ENCODE measurements at regions not wholly inside any gene's neighbourhood (a gene's known extent, or its start where the extent isn't known, plus 50 kb on each side); places are given as distances from the start of the nearest gene placed in this dataset.

DNA sequence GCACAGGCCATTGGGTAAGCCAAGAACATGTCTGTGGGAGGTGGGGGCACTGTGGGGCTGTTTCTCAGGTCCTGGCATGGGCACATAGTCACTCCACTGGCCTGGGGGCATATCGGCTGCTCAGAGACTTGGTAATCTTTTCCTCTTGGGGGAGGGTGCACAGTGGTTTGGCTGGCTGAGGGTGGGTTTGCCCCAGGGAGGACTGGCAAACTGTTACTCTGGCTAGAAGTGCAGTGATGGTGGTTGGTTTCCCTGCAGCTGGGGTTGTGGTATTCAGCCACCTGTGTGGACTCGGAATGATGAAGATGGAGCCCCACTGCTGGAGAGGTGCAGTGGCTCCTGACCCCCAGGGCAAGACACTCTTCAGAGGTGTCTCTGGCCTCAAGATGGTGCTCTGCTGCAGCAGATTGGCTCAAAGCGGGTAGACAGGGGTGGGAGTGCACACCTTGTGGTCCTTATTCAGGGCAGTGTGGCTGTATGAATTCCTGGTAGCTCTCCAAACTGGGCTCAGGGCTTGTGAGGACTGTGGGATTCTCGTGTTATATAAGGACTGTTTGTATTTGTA, 74.1 kb upstream of the DDHD1 start:
- no peak overlapping the region for H4K91ac ChIP-seq (ENCODE audit: low read depth, low read length)
- no peak overlapping the region for H2BK120ac ChIP-seq (ENCODE audit: insufficient read depth, low read length, poor library complexity)
- H3K79me2 ChIP-seq (ENCODE audit: control insufficient read depth, insufficient read depth, low read length, poor library complexity), result no peaks in the 10 kb centered on the region
- H3K4me1 ChIP-seq (ENCODE audit: control insufficient read depth in 1 of 2, insufficient read depth in 2 of 2, low read length in 2 of 2), result no peaks in the 10 kb centered on the region
- H3K9ac ChIP-seq (ENCODE audit: low read length), result no peak overlapping the region
- no CpG with 5 or more reads among the region's 4 CpGs for WGBS (ENCODE audit: extremely low coverage, insufficient coverage, insufficient read length)
- no peaks in the 10 kb centered on the region for H3K36me3 ChIP-seq (ENCODE audit: control insufficient read depth in 1 of 2, insufficient read depth in 2 of 2, low read length in 2 of 2)
- no peak overlapping the region for H4K8ac ChIP-seq (ENCODE audit: low read depth, low read length)
- no peak overlapping the region for H3K4ac ChIP-seq (ENCODE audit: low read depth, low read length)
- no peak overlapping the region for H3K27ac ChIP-seq (ENCODE audit: low read depth, low read length)
- H2BK5ac ChIP-seq (ENCODE audit: low read depth, low read length, poor library complexity), result no peak overlapping the region
- peak overlapping the region; percentile 28 for H3K4me3 ChIP-seq (ENCODE audit: low read depth, low read length)
- H3K9me3 ChIP-seq (ENCODE audit: insufficient read depth, low read depth, low read length), result no peaks in the 10 kb centered on the region
- H4K12ac ChIP-seq (ENCODE audit: low read depth, low read length), result no peak overlapping the region
- no peaks in the 10 kb centered on the region for H3K79me1 ChIP-seq (ENCODE audit: low read length)
- H2AK5ac ChIP-seq (ENCODE audit: low read length), result no peak overlapping the region
- H2AFZ ChIP-seq (ENCODE audit: insufficient read depth, low read length, poor library complexity), result no peak overlapping the region
- no peak overlapping the region for H3K23ac ChIP-seq (ENCODE audit: low read length)
- no peak overlapping the region for H3K14ac ChIP-seq (ENCODE audit: low read length)
- no peak overlapping the region for H2BK12ac ChIP-seq (ENCODE audit: low read length)
- no peak overlapping the region for H3K4me2 ChIP-seq (ENCODE audit: low read length)
- H3K18ac ChIP-seq (ENCODE audit: low read length), result no peak overlapping the region
- no peak for DNase-seq
- no peaks in the 10 kb centered on the region for H3K27me3 ChIP-seq (ENCODE audit: insufficient read depth, low read length)

DNA sequence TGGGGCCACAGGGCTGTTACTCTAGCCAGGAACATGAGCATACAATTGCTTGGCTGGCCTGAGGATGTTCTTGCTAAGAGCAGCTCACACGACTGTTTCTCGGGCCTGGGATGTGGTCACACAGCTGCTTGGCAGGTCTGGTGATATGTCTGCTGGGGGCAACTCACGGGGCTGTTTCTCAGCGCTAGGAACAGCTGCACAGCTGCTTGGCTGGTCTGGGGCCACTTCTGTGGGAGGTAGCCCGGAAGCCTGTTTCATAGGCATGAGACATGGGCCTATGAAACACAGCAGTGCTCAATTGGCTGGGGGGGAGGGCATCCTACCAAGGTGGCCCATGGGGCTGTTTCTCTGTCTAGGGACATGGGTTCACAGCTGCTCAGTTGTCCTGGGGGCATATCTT, 73.4 kb upstream of the DDHD1 start:
- no peak for DNase-seq
- H3K27ac ChIP-seq (ENCODE audit: low read depth, low read length), result no peak overlapping the region
- H4K12ac ChIP-seq (ENCODE audit: low read depth, low read length), result no peak overlapping the region
- no peak overlapping the region for H3K4me2 ChIP-seq (ENCODE audit: low read length)
- no peaks in the 10 kb centered on the region for H3K36me3 ChIP-seq (ENCODE audit: control insufficient read depth in 1 of 2, insufficient read depth in 2 of 2, low read length in 2 of 2)
- H2AK5ac ChIP-seq (ENCODE audit: low read length), result no peak overlapping the region
- WGBS (ENCODE audit: extremely low coverage, insufficient coverage, insufficient read length), result no CpG with 5 or more reads among the region's 5 CpGs
- no peak overlapping the region for H4K8ac ChIP-seq (ENCODE audit: low read depth, low read length)
- H4K91ac ChIP-seq (ENCODE audit: low read depth, low read length), result no peak overlapping the region
- no peak overlapping the region for H3K4ac ChIP-seq (ENCODE audit: low read depth, low read length)
- H3K27me3 ChIP-seq (ENCODE audit: insufficient read depth, low read length), result no peaks in the 10 kb centered on the region
- H3K18ac ChIP-seq (ENCODE audit: low read length), result no peak overlapping the region
- no peak overlapping the region for H3K14ac ChIP-seq (ENCODE audit: low read length)
- no peak overlapping the region for H3K4me3 ChIP-seq (ENCODE audit: low read depth, low read length)
- no peaks in the 10 kb centered on the region for H3K4me1 ChIP-seq (ENCODE audit: control insufficient read depth in 1 of 2, insufficient read depth in 2 of 2, low read length in 2 of 2)
- H2AFZ ChIP-seq (ENCODE audit: insufficient read depth, low read length, poor library complexity), result no peak overlapping the region
- H2BK120ac ChIP-seq (ENCODE audit: insufficient read depth, low read length, poor library complexity), result no peak overlapping the region
- no peaks in the 10 kb centered on the region for H3K79me1 ChIP-seq (ENCODE audit: low read length)
- no peak overlapping the region for H2BK12ac ChIP-seq (ENCODE audit: low read length)
- no peak overlapping the region for H3K23ac ChIP-seq (ENCODE audit: low read length)
- H3K9me3 ChIP-seq (ENCODE audit: insufficient read depth, low read depth, low read length), result no peaks in the 10 kb centered on the region
- H3K79me2 ChIP-seq (ENCODE audit: control insufficient read depth, insufficient read depth, low read length, poor library complexity), result no peaks in the 10 kb centered on the region
- H3K9ac ChIP-seq (ENCODE audit: low read length), result no peak overlapping the region
- no peak overlapping the region for H2BK5ac ChIP-seq (ENCODE audit: low read depth, low read length, poor library complexity)

DNA sequence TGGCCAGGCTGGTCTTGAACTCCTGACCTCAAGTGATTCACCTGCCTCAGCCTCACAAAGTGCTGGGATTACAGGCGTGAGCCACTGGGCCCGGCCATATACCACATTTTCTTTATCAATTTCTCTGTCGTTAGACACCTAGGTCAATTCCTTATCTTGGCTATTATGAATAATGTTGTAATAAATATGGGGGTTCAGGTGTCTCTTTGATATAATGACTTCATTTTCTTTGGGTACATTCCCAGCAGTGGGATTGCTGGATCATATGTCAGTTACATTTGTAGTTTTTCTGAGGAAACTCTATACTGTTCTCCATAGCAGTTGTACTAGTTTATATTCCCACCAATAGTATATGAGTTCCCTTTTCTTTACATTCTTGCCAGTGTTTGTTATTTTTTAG, 67.8 kb upstream of the DDHD1 start:
- Histone ChIP-seq H3K14ac (ENCODE audit: low read length) (no peak overlapping the region), H3K4me2 (ENCODE audit: low read length) (no peak overlapping the region), H3K4ac (ENCODE audit: low read depth, low read length) (no peak overlapping the region), H3K18ac (ENCODE audit: low read length) (no peak overlapping the region), H4K8ac (ENCODE audit: low read depth, low read length) (no peak overlapping the region), H4K12ac (ENCODE audit: low read depth, low read length) (no peak overlapping the region), H3K27ac (ENCODE audit: low read depth, low read length) (no peak overlapping the region), H3K9ac (ENCODE audit: low read length) (no peak overlapping the region), H3K79me1 (ENCODE audit: low read length) (peaks cover 6% of the 10 kb centered on the region), H2AK5ac (ENCODE audit: low read length) (no peak overlapping the region), H2BK120ac (ENCODE audit: insufficient read depth, low read length, poor library complexity) (no peak overlapping the region), H3K36me3 (ENCODE audit: control insufficient read depth in 1 of 2, insufficient read depth in 2 of 2, low read length in 2 of 2) (no peaks in the 10 kb centered on the region), H3K23ac (ENCODE audit: low read length) (no peak overlapping the region), H3K27me3 (ENCODE audit: insufficient read depth, low read length) (no peaks in the 10 kb centered on the region), H2BK12ac (ENCODE audit: low read length) (no peak overlapping the region), H3K79me2 (ENCODE audit: control insufficient read depth, insufficient read depth, low read length, poor library complexity) (no peaks in the 10 kb centered on the region), H3K4me3 (ENCODE audit: low read depth, low read length) (no peak overlapping the region), H3K9me3 (ENCODE audit: insufficient read depth, low read depth, low read length) (no peaks in the 10 kb centered on the region), H4K91ac (ENCODE audit: low read depth, low read length) (no peak overlapping the region), H2AFZ (ENCODE audit: insufficient read depth, low read length, poor library complexity) (no peak overlapping the region), H3K4me1 (ENCODE audit: control insufficient read depth in 1 of 2, insufficient read depth in 2 of 2, low read length in 2 of 2) (peaks cover 0 to 2% of the 10 kb centered on the region in 2 experiments), H2BK5ac (ENCODE audit: low read depth, low read length, poor library complexity) (no peak overlapping the region)
- no peak for DNase-seq
- WGBS (ENCODE audit: extremely low coverage, insufficient coverage, insufficient read length), result no CpG with 5 or more reads among the region's 3 CpGs

DNA sequence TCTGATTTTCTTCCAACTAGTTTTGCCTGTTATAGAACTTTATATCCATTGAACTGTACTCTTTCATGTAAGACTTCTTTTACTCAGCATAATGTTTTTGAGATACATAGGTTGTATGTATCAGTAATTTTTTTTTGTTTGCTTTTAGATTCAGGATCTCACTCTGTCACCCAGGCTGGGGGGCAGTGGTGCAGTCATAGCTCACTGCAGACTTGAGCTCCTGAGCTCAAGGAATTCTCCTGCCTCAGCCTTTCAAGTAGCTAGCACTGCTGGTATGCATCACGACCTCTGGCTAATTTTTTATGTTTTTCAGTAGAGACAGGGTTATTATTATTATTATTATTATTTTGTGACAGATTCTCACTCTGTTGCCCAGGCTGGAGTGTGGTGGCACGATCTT, 65.0 kb upstream of the DDHD1 start:
- Histone ChIP-seq H2AFZ (ENCODE audit: insufficient read depth, low read length, poor library complexity) (no peak overlapping the region), H4K8ac (ENCODE audit: low read depth, low read length) (no peak overlapping the region), H2BK5ac (ENCODE audit: low read depth, low read length, poor library complexity) (no peak overlapping the region), H3K9me3 (ENCODE audit: insufficient read depth, low read depth, low read length) (no peaks in the 10 kb centered on the region), H3K14ac (ENCODE audit: low read length) (no peak overlapping the region), H3K4me3 (ENCODE audit: low read depth, low read length) (no peak overlapping the region), H4K91ac (ENCODE audit: low read depth, low read length) (no peak overlapping the region), H3K79me2 (ENCODE audit: control insufficient read depth, insufficient read depth, low read length, poor library complexity) (no peaks in the 10 kb centered on the region), H3K4me2 (ENCODE audit: low read length) (peak overlapping the region; percentile 65), H2AK5ac (ENCODE audit: low read length) (no peak overlapping the region), H3K18ac (ENCODE audit: low read length) (no peak overlapping the region), H3K9ac (ENCODE audit: low read length) (no peak overlapping the region), H3K79me1 (ENCODE audit: low read length) (peaks cover 6% of the 10 kb centered on the region), H3K36me3 (ENCODE audit: control insufficient read depth in 1 of 2, insufficient read depth in 2 of 2, low read length in 2 of 2) (no peaks in the 10 kb centered on the region), H2BK120ac (ENCODE audit: insufficient read depth, low read length, poor library complexity) (no peak overlapping the region), H3K4ac (ENCODE audit: low read depth, low read length) (no peak overlapping the region), H3K4me1 (ENCODE audit: control insufficient read depth in 1 of 2, insufficient read depth in 2 of 2, low read length in 2 of 2) (peaks cover 0 to 2% of the 10 kb centered on the region in 2 experiments), H3K23ac (ENCODE audit: low read length) (no peak overlapping the region), H4K12ac (ENCODE audit: low read depth, low read length) (no peak overlapping the region), H2BK12ac (ENCODE audit: low read length) (no peak overlapping the region), H3K27me3 (ENCODE audit: insufficient read depth, low read length) (no peaks in the 10 kb centered on the region), H3K27ac (ENCODE audit: low read depth, low read length) (no peak overlapping the region)
- no peak for DNase-seq
- WGBS (ENCODE audit: extremely low coverage, insufficient coverage, insufficient read length), result no CpG with 5 or more reads among the region's 2 CpGs
